H1 (cell line): ENCODE measurements at regions not wholly inside any gene's neighbourhood (a gene's known extent, or its start where the extent isn't known, plus 50 kb on each side); places are given as distances from the start of the nearest gene placed in this dataset.

Experiments used
- CTCF ChIA-PET: fragments of 300-600 bp; sonication (Branson Sonifier 250); formaldehyde crosslinking; loops from one replicate; lab custom pipeline; 2021; ENCODE audit not compliant: partially characterized antibody; lab: Charles Lee
- POLR2A ChIA-PET: fragments of 300-600 bp; sonication (Branson Sonifier 250); formaldehyde crosslinking; loops from one replicate; lab custom pipeline; 2021; ENCODE audit warnings: inconsistent platforms; ENCODE audit not compliant: partially characterized antibody; lab: Charles Lee
- DNase-seq, 2 experiments: peaks; one replicate each; pipeline versions ENCODE4 v3.0.0 to v3.0.0-alpha.2; 2010 to 2022; ENCODE audit warnings: low spot score in 2 of 2, low read depth in 1 of 2, mixed read lengths in 1 of 2
- FAIRE-seq: peaks from 2 replicates; lab custom pipeline; 2011; peaks lifted over from hg19 to GRCh38; lab: Jason Lieb, UNC
- H2AFZ ChIP-seq: 2 replicates; pipeline ENCODE4 v1.8.1; 2012; ENCODE audit warnings: low read length, inconsistent platforms
- H2AK5ac ChIP-seq: 2 replicates; pipeline ENCODE4 v1.6.1; 2013; ENCODE audit warnings: low read depth, low read length
- H2BK120ac ChIP-seq: replicated peaks from 2 replicates; pipeline ENCODE3; 2013; ENCODE audit warnings: low read depth, low read length, inconsistent platforms
- H2BK12ac ChIP-seq: 2 replicates; pipeline ENCODE4 v1.6.1; 2013; ENCODE audit warnings: low read depth, low read length
- H2BK15ac ChIP-seq: 2 replicates; pipeline ENCODE4 v1.6.1; 2013; ENCODE audit warnings: low read length
- H2BK20ac ChIP-seq: 2 replicates; pipeline ENCODE4 v1.6.1; 2013; ENCODE audit warnings: low read length
- H2BK5ac ChIP-seq: 2 replicates; pipeline ENCODE4 v1.6.1; 2013; ENCODE audit warnings: low read depth, low read length
- H3K14ac ChIP-seq: 2 replicates; pipeline ENCODE4 v1.6.1; 2013; ENCODE audit warnings: inconsistent platforms; ENCODE audit not compliant: insufficient read length
- H3K18ac ChIP-seq: 2 replicates; pipeline ENCODE4 v1.6.1; 2013; ENCODE audit warnings: low read length; ENCODE audit errors: extremely low read depth
- H3K23ac ChIP-seq: 2 replicates; pipeline ENCODE4 v1.6.1; 2013; ENCODE audit warnings: inconsistent platforms; ENCODE audit not compliant: insufficient read length
- H3K23me2 ChIP-seq: 2 replicates; pipeline ENCODE4 v1.6.1; 2013; ENCODE audit warnings: low read depth, low read length
- H3K27ac ChIP-seq: 2 replicates; pipeline ENCODE4 v1.6.1; 2011; ENCODE audit warnings: low read depth, low read length, inconsistent platforms
- H3K27me3 ChIP-seq, 4 experiments: replicated peaks in 1 of 4; 1 replicate in 1 of 4; 2 replicates in 3 of 4; pipeline versions ENCODE4 v1.6.1 to v1.8.1; 2011 to 2013; ENCODE audit warnings: low read length in 3 of 4, mild to moderate bottlenecking in 3 of 4, inconsistent platforms in 2 of 4, mixed read lengths in 2 of 4, moderate library complexity in 1 of 4; ENCODE audit not compliant: control insufficient read depth in 3 of 4, insufficient read depth in 3 of 4; ENCODE audit errors: extremely low read depth in 1 of 4
- H3K36me3 ChIP-seq, 4 experiments: 2 replicates each; pipeline versions ENCODE4 v1.6.1 to v1.8.1; 2011 to 2013; ENCODE audit warnings: mild to moderate bottlenecking in 4 of 4, low read length in 3 of 4, moderate library complexity in 2 of 4, control low read depth in 1 of 4, inconsistent platforms in 1 of 4; ENCODE audit not compliant: insufficient read depth in 4 of 4, control insufficient read depth in 2 of 4
- H3K4ac ChIP-seq: replicated peaks from 2 replicates; pipeline ENCODE3; 2013; ENCODE audit warnings: low read length, low read depth, mixed read lengths, inconsistent platforms; ENCODE audit not compliant: insufficient read length
- H3K4me1 ChIP-seq, 4 experiments: replicated peaks in 1 of 4; 1 replicate in 1 of 4; 2 replicates in 3 of 4; pipeline versions ENCODE4 v1.6.1 to v1.8.1; 2011 to 2013; ENCODE audit warnings: low read length in 3 of 4, inconsistent platforms in 2 of 4, mixed read lengths in 1 of 4; ENCODE audit not compliant: insufficient read depth in 4 of 4, control insufficient read depth in 3 of 4
- H3K4me2 ChIP-seq, 2 experiments: 2 replicates each; pipeline versions ENCODE4 v1.6.1 to v1.8.1; 2011 to 2013; ENCODE audit warnings: low read depth in 2 of 2, low read length in 2 of 2, control low read depth in 1 of 2, inconsistent platforms in 1 of 2, mild to moderate bottlenecking in 1 of 2; ENCODE audit not compliant: insufficient read depth in 1 of 2
- H3K4me3 ChIP-seq, 4 experiments: fragments of 200-600, 300-600 bp in 1 of 4; sonication (generic), shearing (Covaris generic), sonication (Bioruptor Twin) in 1 of 4; 2 replicates each; pipeline versions ENCODE4 v1.5.1 to v1.8.1; 2011 to 2016; ENCODE audit warnings: low read length in 4 of 4, low read depth in 3 of 4, control low read depth in 2 of 4, inconsistent platforms in 2 of 4, mild to moderate bottlenecking in 2 of 4, mixed read lengths in 1 of 4, moderate library complexity in 1 of 4; ENCODE audit not compliant: insufficient read depth in 2 of 4; ENCODE audit errors: extremely low read depth in 1 of 4
- H3K56ac ChIP-seq: replicated peaks from 2 replicates; pipeline ENCODE3; 2013; ENCODE audit warnings: low read depth, mild to moderate bottlenecking, mixed read lengths, low read length, inconsistent platforms; ENCODE audit not compliant: insufficient read length
- H3K79me1 ChIP-seq: 2 replicates; pipeline ENCODE4 v1.6.1; 2013; ENCODE audit warnings: low read depth, low read length, control low read depth
- H3K79me2 ChIP-seq, 2 experiments: 2 replicates each; pipeline versions ENCODE4 v1.6.1 to v1.8.1; 2012 to 2013; ENCODE audit warnings: low read length in 2 of 2, mild to moderate bottlenecking in 2 of 2, inconsistent platforms in 1 of 2; ENCODE audit not compliant: insufficient read depth in 2 of 2, control insufficient read depth in 1 of 2
- H3K9ac ChIP-seq, 4 experiments: replicated peaks in 1 of 4; 1 replicate in 1 of 4; 2 replicates in 3 of 4; pipeline versions ENCODE4 v1.6.1 to v1.8.1; 2011 to 2013; ENCODE audit warnings: low read depth in 3 of 4, low read length in 3 of 4, control low read depth in 2 of 4, mild to moderate bottlenecking in 2 of 4, moderate library complexity in 2 of 4, inconsistent platforms in 1 of 4; ENCODE audit errors: extremely low read depth in 1 of 4
- H3K9me3 ChIP-seq, 2 experiments: 2 replicates each; pipeline versions ENCODE4 v1.6.1 to v1.8.1; 2012 to 2013; ENCODE audit warnings: mild to moderate bottlenecking in 2 of 2, moderate library complexity in 2 of 2, control low read depth in 1 of 2, inconsistent platforms in 1 of 2, low read depth in 1 of 2, low read length in 1 of 2, mixed read lengths in 1 of 2; ENCODE audit not compliant: insufficient read depth in 2 of 2
- H4K20me1 ChIP-seq, 2 experiments: replicated peaks in 1 of 2; 2 replicates each; pipeline versions ENCODE3 to v1.8.1; 2011 to 2013; ENCODE audit warnings: inconsistent platforms in 2 of 2, low read length in 2 of 2, mild to moderate bottlenecking in 1 of 2; ENCODE audit not compliant: insufficient read depth in 2 of 2, control insufficient read depth in 1 of 2
- H4K5ac ChIP-seq: 2 replicates; pipeline ENCODE4 v1.6.1; 2013; ENCODE audit warnings: low read length, low read depth, mixed read lengths, inconsistent platforms; ENCODE audit not compliant: insufficient read length
- H4K8ac ChIP-seq: 2 replicates; pipeline ENCODE4 v1.8.0; 2013; ENCODE audit warnings: mild to moderate bottlenecking, moderate library complexity, low read length, inconsistent platforms; ENCODE audit not compliant: insufficient read depth; ENCODE audit errors: extremely low read depth
- H4K91ac ChIP-seq: replicated peaks from 2 replicates; pipeline ENCODE3; 2013; ENCODE audit warnings: low read length, mixed read lengths, inconsistent platforms; ENCODE audit not compliant: insufficient read length
- BCL11A ChIP-seq, 2 experiments: IDR thresholded peaks; one replicate each; pipeline ENCODE4 v1.6.1; 2011; ENCODE audit warnings: low read depth in 2 of 2, low read length in 2 of 2, mild to moderate bottlenecking in 2 of 2
- BRCA1 ChIP-seq: IDR thresholded peaks from 2 replicates; pipeline ENCODE4 v1.6.1; 2012; ENCODE audit warnings: low read depth, low read length, improper control_type of control experiment
- CHD2 ChIP-seq: IDR thresholded peaks from 2 replicates; pipeline ENCODE4 v1.6.1; 2012; ENCODE audit warnings: low read length, improper control_type of control experiment
- HDAC2 ChIP-seq, 2 experiments: fragments of 300-600 bp in 1 of 2; sonication (generic) in 1 of 2; IDR thresholded peaks; 2 replicates each; pipeline ENCODE4 v1.6.1; 2011 to 2012; ENCODE audit warnings: low read depth in 2 of 2, low read length in 2 of 2, mild to moderate bottlenecking in 2 of 2, moderate library complexity in 2 of 2, borderline replicate concordance in 1 of 2, inconsistent platforms in 1 of 2
- NRF1 ChIP-seq: IDR thresholded peaks from 2 replicates; pipeline ENCODE4 v1.6.1; 2011; ENCODE audit warnings: mild to moderate bottlenecking, low read depth, low read length, improper control_type of control experiment
- RNF2 ChIP-seq: fragments of 200-900, 300-1000 bp; sonication (generic); IDR thresholded peaks from 2 replicates; pipeline ENCODE4 v1.7.1; 2016; ENCODE audit warnings: borderline replicate concordance, low read depth, mild to moderate bottlenecking, antibody characterized with exemption, low read length; ENCODE audit not compliant: poor library complexity, severe bottlenecking; ENCODE audit errors: missing control alignments
- TAF7 ChIP-seq: optimal IDR thresholded peaks from 2 replicates; pipeline ENCODE3; 2011; ENCODE audit warnings: low read depth, mild to moderate bottlenecking, inconsistent platforms, low read length, moderate library complexity, borderline replicate concordance
- TEAD4 ChIP-seq: IDR thresholded peaks from 2 replicates; pipeline ENCODE4 v1.6.1; 2012; ENCODE audit warnings: low read depth, low read length, inconsistent platforms, mixed read lengths
- YY1 ChIP-seq: IDR thresholded peaks from 2 replicates; pipeline ENCODE4 v1.6.1; 2011; ENCODE audit warnings: low read depth, mild to moderate bottlenecking, low read length
- WGBS, 2 experiments: shearing (Covaris generic) in 1 of 2; methylation state at CpG; one replicate each; pipeline versions ENCODE4 v1.1.6 to v1.1.7; 2013 to 2015; ENCODE audit warnings: low lambda C conversion rate in 2 of 2, mixed read lengths in 2 of 2, inconsistent platforms in 1 of 2, low coverage in 1 of 2, missing lambda C conversion rate in 1 of 2; ENCODE audit not compliant: insufficient replicate concordance in 2 of 2, insufficient coverage in 1 of 2, insufficient read length in 1 of 2; ENCODE audit errors: extremely low coverage in 1 of 2, missing lambda C conversion rate in 1 of 2; 5-methylcytosine and 5-hydroxymethylcytosine counted together
- TF ChIP-seq, protein P1 (sequence below): IDR thresholded peaks from 2 replicates; pipeline ENCODE4 v1.6.1; 2012; ENCODE audit warnings: inconsistent platforms
- TF ChIP-seq, protein P2 (sequence below): IDR thresholded peaks from 2 replicates; pipeline ENCODE4 v1.6.1; 2012; ENCODE audit warnings: inconsistent platforms

DNA sequence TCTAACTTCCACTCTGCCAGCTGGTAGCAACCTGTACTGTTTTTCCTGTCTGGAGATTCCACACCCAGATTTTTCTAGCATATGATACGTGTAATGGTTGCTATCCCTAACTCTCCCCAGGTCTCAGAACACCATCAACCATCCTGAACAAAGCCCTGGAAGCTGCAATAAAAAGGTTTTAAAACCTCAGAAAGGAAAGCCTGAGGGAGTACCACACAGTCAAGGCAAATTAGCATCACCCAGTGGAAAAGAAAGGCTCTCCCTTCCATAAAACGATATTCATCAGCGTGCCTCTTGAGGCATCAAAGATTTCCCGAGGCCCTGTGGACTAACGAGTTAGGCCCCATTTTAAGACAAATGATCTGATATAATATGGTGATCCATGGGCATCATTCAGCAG lies 421.0 kb downstream of the ADGRL2 start:
- no peaks in the 10 kb centered on the region for H3K9me3 ChIP-seq
- WGBS, 2 experiments = 90% methylated on average over 5 of the region's 5 CpGs; no CpG with 5 or more reads in 1 of the 2 experiments

More for the DNA sequence above, 421.0 kb downstream of the ADGRL2 start:
- Histone ChIP-seq H4K8ac (no peak overlapping the region), H3K23me2 (no peaks in the 10 kb centered on the region), H2BK15ac (no peak overlapping the region), H3K56ac (no peak overlapping the region), H3K23ac (no peak overlapping the region), H3K79me1 (no peaks in the 10 kb centered on the region), H2BK20ac (no peak overlapping the region), H3K9ac (no peak overlapping the region), H3K27me3 (no peaks in the 10 kb centered on the region), H3K4me3 (no peak overlapping the region), H3K79me2 (no peaks in the 10 kb centered on the region), H2AFZ (no peak overlapping the region), H3K14ac (no peak overlapping the region), H3K36me3 (no peaks in the 10 kb centered on the region), H4K91ac (no peak overlapping the region), H3K18ac (no peak overlapping the region), H3K4me1 (peaks cover 0 to 3% (median 0%) of the 10 kb centered on the region in 4 experiments; a peak in 1 of 7 replicates), H2BK120ac (no peak overlapping the region), H2BK5ac (no peak overlapping the region), H3K27ac (no peak overlapping the region), H4K5ac (no peak overlapping the region), H3K4ac (no peak overlapping the region), H3K4me2 (no peak overlapping the region), H4K20me1 (no peaks in the 10 kb centered on the region)
- FAIRE-seq (no peak), DNase-seq (no peak)
- CTCF ChIA-PET = no interaction called here
- no peak for TF ChIP-seq NRF1
- no peak for TF ChIP-seq BCL11A (IDR thresholded peaks at IDR 0.05; ENCODE audit: low read depth in 2 of 2, low read length in 2 of 2)
- TF ChIP-seq BRCA1 = no peak
- TF ChIP-seq RNF2 = no peak
- TF ChIP-seq, protein P1, sequence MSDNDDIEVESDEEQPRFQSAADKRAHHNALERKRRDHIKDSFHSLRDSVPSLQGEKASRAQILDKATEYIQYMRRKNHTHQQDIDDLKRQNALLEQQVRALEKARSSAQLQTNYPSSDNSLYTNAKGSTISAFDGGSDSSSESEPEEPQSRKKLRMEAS = no peak
- TF ChIP-seq CHD2 = no peak
- no peak for TF ChIP-seq YY1
- TF ChIP-seq TAF7 = no peak
- TF ChIP-seq HDAC2 (IDR thresholded peaks at IDR 0.05; ENCODE audit: borderline replicate concordance in 1 of 2, low read depth in 2 of 2, low read length in 2 of 2) = no peak
- TF ChIP-seq, protein P2, sequence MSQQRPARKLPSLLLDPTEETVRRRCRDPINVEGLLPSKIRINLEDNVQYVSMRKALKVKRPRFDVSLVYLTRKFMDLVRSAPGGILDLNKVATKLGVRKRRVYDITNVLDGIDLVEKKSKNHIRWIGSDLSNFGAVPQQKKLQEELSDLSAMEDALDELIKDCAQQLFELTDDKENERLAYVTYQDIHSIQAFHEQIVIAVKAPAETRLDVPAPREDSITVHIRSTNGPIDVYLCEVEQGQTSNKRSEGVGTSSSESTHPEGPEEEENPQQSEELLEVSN = no peak
- no peak for TF ChIP-seq TEAD4
- TF ChIP-seq, all 59 proteins: peak for 0
- no peak overlapping the region for H2BK12ac ChIP-seq
- no peak overlapping the region for H2AK5ac ChIP-seq
- POLR2A ChIA-PET = no interaction called here
